ENCODE measurements at regions not wholly inside any gene's neighbourhood (a gene's known extent, or its start where the extent isn't known, plus 50 kb on each side); places are given as distances from the start of the nearest gene placed in this dataset.
A peak's percentile ranks its signal among the peaks of the same experiment; 100 is the strongest.

DNA sequence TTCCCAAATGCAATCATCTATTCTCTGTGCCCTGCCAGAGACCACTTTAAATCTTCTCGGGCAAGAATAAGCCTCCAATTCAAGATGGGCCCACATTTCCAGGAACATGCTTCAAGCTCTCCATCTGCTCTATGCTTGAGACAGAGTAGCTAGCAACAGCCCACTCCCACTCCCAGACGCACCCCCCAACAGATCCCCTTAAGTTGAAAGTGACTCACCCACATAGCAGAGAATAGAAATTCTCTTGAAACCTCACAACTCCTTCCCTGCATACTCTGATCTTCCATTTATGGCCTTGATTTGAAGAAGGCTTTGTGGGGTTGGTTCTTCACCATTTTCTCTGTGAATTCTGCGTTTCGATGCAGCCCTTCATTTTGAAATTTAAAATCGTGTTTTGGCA, 604.0 kb downstream of the INHBA start:
- DNase-seq (ENCODE audit: low spot score): no peak

DNA sequence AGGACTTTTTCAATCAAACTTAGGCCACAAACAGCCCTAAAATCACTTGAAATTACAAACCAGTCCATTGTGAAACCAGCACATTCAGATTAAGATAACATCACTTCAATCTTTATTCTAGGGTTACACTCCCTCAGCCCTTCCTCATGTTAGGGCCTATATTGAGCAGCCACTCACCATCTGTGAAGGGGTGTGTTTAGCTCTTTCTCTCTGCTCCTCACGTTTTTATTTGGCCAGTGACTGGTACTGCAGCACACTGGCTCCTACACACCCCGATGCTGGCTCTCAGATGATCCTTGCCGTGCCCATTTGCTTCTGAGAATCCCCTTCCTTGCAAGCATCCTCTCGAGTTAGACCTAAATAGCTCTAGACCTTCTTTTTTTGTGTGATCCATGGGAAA, 604.5 kb downstream of the INHBA start:
- DNase-seq (ENCODE audit: low spot score): no peak

DNA sequence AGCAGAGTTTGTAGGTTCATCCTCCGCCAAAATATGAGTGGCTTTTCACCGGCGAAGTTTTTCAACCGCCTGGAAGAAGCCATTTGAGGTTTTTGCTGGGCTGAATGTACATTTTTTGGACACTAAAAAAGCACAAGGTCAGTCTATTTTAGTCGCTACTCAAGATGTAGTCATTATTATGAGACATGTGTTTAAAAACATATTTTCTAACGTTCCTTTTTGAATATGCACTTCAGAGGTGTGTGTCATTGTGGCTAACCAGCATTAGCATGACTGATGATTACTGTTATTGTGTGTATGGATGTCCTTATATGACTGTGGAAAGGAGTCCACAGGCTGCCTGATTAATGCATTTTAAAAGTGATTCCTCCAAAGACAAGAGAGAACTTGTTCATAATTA, 605.4 kb downstream of the INHBA start:
- no peak for DNase-seq (ENCODE audit: low spot score)

DNA sequence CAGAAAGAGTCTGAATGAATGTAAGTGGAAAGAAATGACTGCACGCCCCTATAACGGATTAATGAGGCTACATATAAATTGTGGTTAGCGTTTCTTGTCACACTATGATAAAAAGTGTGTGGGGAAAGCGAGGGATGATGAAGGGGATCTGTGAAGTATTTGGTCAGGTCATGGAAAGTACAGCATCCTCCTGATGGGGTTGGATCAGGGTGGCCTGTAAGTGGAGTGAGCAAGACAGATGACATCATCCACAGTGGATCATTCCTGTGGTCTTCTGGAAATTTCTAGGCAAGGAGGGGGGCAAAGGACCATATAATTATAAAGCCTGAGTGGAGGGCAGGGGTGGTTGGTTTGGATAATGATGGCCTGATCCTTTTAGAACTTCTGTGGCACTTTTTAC, 606.0 kb downstream of the INHBA start:
- peak; percentile 76 for DNase-seq (ENCODE audit: low spot score)

DNA sequence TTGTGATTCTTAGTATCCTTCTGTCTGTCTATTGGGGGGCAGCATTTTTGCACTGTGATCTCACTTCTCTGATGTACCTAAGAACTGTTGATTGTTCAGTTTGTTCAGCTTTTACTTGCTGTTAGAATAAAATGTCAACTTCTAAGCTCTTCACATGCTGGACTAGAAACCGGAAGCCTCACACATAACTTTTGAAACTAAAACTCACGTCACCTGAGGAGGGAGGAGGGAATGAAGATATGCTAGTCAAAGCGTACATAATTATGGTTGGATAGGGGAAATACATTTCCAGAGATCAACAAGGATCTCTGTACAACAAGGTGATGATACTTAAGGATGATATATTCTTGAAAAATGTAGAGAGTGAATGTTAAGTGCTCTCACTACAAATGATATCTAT, 609.7 kb downstream of the INHBA start:
- DNase-seq (ENCODE audit: low spot score): no peak

DNA sequence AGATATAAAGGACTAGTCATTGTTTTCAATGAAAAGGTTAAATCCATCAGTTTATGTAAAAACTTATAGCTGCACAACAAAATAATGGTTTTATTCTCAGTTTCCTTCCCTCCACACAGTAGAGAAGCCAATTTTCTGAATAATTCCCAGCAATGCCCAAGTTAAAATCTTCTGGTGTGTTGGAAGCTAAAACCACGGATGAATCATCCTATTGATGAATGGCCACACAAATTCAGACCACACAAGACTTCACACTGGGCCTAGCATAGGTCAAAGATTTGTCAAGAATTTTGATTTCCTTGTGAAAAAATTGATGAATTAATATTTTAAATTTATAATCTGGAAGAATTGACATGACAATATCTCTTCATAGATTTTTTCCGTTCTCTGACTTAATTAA, 617.6 kb downstream of the INHBA start:
- DNase-seq (ENCODE audit: low spot score): peak; percentile 42

DNA sequence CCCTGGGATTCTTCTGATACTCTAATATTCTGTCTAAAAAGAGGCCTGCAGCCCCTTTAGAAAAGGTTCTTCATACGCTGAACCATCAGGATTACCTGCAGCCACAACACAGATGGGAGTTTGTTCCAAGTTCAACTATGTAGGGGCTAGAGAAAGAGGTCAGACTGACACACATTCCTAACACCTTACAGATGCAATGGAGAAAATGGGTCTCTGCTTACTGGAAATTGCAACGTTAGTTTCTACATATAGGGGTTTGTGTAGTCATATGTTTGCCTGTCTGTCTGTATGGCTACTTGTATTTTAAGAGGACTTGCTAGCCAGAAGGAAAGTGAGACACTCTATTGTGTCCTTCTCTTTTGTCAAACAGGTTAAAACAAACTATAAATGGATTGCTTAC, 618.5 kb downstream of the INHBA start:
- no peak for DNase-seq (ENCODE audit: low spot score)

DNA sequence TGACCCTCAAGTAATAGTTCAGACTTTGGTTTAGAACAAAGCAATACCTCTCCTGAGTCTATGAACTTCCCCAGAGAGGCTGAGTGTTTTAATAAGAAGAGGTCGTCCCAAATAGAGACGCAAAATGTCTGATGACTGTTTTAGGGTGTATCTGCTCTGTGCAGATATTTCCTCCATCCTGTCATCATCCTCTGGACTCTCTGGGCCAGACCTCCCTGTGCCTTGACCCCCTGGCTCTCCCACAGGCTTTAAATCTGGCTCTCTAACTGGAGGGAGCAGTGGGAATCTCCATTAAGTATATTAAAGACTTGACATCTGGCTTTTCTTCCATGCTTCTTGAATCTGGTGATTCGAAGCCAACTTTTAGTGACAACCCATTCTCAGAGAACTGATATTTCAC, 633.3 kb downstream of the INHBA start:
- DNase-seq (ENCODE audit: low spot score): no peak

DNA sequence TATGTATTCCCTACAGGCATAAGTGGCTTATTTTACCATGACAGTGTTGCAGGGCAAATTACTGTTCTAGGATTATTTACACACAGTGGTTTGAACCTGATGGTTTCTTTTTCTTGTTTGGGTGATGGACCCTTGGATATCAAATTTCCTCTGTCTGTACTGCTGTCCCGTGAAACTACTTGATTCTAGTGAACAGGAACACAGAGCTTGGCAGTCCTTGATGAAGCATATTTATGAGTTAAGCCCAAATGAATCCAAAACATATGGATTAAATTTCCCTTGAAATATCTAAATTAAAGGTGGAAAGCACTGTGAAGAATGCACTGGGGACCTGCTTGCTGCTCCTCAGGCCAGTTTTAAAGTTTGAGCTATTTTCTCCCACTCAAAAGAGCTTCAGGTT, 635.3 kb downstream of the INHBA start:
- no peak for DNase-seq (ENCODE audit: low spot score)

DNA sequence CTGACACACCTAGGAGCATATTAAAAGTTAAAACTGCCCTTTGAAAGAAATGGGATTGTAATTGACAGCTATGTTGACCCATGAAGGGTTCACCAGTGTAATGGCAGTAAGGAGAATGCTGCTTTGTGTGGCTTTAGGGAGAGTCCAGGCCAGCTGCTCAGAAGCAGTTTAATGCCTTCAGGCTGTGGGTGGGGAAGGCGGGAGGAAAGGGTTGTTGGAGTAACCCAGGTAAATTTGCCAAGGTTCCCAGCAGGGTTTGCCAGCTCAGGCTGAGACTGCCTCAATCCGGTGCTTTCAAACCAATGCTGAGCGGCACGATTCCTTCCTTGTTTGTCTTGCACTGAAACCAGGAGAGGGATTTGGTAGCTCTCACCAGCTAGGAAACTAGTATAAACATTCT, 637.2 kb downstream of the INHBA start:
- no peak for DNase-seq (ENCODE audit: low spot score)

DNA sequence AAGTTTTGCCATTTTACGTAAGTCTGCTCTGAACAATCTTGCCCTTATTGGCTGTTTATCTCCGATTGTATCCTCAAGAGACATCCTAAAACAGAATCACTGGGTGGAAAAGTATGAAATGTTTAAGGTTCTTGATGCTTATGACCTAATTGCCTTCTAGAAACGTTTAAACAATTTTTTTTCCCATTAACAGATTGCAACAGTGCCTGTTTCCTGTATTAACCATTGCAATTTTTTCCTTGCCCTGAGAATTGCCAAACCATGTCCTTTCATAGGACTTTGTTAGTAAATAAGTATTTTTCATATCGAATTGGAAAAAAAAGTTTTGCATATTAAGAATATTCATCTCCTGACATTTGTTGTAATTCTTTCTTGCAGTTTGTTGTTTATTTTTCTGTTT, 639.8 kb downstream of the INHBA start:
- DNase-seq (ENCODE audit: low spot score): no peak

DNA sequence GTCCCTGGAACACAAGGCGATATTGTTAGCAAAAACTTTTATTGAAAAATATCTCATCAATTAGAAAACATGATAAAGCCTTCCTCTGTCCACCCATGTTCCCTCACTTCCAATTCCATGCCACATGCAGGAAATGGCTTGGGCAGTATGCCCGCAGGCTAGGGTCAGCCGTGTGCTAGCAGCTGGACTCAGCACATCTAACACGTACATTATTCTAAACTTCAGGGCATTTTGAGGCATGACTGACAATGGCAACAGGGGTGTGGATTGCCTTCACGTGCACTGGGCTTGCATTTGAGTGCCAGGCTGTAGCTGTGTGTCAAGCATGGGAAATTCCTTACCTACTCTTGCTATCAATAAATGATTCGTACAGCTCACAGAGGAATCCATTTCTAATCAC, 642.1 kb downstream of the INHBA start:
- DNase-seq (ENCODE audit: low spot score): no peak

DNA sequence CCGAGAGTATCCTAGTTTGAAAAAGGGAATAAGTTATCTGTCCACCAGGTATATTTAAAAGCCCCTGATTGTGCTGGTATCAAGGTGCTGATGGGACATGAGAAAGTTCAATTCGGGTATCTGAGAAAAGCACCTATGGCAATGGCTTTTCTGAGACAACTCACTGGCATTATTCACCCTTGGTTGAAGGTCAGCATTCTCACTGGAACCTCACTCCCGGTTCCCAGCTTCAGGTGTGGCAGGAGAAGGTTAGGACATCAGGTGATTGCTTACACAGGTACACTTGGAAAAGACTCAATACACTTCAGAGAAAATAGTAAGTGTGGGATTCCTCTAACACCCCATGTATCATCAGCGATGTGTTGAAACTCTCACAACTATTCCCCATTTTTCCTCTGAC, 643.1 kb downstream of the INHBA start:
- no peak for DNase-seq (ENCODE audit: low spot score)

DNA sequence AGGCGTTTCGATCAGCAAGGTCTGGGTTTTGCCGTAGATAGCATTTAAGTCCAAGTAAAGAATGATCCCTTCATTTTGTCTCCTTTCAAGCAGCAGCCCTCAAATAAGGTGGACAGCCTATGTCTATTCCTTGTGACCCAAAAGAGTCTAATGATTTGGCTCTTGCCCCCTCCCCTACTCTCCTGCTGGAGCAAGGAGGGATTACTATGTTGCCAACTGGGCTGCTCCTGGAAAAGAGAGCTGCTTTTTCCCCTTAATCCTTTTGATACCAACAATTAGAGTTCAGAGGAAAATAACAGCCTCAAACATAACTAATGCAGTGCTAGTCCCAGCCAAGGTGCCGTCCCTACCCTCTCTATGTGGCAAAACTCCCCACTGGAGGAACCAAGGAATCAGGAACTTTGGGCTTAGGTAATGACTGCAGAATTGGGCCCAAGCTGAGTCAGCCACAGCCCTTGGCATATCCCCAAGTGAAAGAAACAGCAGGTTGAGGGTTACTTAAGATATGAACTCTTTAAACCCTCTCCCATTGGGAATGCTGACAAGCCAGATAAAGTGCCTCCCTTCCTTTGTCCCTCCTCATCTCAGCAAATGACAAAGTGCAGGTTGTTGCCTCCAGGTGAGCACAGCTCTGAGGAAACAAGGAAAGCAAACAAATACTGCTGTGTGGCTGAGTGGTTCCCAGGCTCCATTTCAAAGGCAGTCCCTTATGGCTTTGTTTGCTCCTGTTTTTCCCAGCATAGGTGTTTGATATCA, 643.7 kb downstream of the INHBA start:
- DNase-seq (ENCODE audit: low spot score): no peak

DNA sequence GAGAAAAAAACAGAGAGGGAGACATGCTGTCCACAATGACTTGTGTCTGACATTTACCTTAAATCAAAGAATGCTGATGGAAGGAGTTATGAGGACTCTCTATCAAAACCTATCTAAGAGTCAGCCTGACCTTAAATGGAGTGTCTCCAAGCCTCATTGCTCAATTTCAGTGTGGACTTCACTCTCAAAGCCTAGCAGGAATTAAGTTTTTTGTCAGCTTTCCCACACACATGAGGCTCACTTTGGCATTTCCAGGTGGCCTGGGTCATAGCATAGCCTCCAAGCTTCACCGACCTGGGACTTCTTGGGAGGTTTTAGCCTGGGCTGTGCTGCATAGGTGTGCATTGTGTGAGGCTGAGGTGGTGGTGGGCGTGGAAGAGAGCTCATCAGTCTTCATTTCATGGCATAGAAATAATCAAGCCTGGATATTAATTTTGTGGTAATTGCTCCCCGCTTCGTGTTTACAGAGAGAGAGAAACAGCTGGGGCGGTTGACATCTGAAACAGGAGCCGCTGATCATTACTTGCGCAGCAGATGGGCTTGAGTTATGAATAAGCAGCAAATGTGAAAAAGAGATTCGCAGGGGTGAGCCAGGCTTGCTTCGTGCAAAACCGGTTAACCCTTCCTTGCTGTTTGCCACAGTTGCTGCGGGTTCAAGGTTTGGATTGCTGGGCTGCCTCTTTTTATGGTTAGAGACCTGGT, 647.8 kb downstream of the INHBA start:
- DNase-seq (ENCODE audit: low spot score): no peak

DNA sequence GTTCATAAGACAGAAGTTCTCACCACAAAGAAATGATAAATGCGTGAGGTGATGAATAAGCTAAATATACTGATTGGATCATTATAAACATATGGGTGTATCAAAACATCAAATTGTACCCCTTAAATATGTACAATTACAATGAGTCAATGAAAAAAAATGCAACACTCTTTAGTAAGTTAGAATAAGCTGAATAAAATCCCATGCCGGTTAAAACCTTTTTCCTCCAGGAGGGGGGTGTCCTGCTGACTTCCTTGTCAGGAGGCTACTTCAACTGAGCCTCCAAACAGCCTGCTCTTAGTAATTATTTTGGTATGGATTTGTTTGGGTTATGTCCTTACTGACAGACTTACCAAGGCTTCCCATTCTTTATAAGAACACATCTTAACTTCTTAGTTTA, 649.1 kb downstream of the INHBA start:
- no peak for DNase-seq (ENCODE audit: low spot score)

DNA sequence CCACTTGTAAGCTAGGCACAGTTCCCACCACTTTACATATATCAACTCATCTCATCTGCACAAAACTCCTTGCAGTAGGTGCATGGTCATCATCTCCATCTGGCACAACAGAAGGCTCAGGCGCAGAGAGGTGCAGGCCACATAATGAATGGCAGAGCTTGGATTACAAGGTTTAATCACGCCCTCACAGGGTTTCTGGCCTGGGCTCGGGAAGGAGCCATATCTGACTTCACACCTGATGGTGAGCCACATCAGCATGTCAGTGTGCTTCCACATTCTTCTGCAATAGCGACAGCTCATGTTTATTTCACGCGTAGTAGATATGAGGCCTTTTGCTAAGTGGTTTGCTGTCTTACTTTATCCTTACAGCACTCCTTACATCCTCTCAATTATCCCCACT, 650.2 kb downstream of the INHBA start:
- DNase-seq (ENCODE audit: low spot score): no peak

DNA sequence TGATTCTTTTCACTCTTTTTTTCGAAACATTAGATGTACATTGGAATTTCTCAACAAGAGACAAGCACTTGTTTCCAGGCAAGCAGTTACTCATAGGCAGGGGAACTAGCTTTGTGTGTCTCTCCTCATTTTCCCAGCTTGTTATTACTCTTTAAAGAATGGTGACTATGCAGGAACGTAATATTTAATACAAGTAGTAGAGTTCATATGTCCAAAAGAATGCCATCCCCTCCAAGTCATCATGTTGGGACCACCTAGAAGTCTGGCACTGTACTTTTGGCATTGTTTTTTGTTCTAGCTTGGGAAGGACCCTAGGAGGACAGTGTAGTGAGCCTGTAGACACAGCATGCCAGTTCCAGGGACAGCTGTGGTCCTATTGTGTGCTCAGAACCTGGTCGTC, 650.7 kb downstream of the INHBA start:
- no peak for DNase-seq (ENCODE audit: low spot score)

DNA sequence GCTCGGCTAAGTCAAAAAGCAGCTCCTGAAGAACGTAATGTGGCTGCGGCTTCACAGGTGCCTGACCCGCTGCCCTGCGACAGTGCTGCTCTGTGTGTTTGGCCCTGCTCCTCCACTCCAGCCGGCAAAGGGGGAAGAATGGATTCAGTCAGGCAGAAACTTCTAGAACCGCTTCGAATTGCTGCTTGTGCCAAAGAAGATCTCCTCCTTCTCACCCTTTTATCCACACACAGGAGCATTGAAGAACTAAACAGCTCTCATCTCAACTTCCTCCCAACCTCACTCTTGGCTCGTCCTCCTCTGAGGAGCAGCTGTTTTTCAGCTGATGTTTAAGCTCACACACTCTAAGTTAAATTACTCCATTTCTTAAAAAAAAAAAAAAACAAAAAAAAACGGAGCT, 651.4 kb downstream of the INHBA start:
- DNase-seq (ENCODE audit: low spot score): no peak

DNA sequence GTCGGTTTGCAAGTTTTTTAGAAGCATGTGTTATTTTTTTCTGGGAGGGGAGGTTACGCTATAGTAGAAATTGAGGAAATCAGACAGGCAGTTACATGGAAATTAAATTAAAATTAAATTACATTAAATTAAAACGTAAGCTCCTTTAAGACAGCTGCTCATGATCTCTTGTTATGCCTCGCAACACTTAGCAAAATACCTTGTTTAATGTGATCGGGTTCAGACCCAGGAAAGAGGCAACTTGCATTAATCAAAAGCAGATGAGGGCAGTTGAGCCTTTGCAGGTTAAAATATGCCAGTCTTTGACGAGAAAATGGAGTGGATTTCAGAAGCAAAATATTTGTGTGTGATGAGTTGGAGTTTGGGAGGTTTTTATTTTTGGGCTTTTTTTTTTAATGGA, 651.8 kb downstream of the INHBA start:
- no peak for DNase-seq (ENCODE audit: low spot score)

DNA sequence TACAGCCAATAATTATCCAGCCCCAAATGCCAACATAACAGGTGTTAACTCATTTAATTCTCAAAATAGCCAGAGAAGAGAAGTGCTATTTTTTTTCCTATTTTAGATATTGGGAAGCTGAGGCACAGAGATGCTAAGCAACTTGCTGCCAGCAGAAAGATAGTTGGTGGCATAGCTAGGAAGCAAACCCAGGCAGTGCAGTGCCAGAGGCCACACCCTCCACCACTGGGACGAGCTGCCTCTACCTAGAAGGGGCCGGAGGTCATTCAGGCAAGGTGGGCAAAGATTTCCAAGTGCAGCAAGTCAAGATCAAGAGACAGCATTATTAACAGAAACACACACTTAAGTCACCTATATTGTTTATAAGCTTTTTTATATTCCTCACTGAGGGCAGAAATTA, 654.1 kb downstream of the INHBA start:
- no peak for DNase-seq (ENCODE audit: low spot score)

DNA sequence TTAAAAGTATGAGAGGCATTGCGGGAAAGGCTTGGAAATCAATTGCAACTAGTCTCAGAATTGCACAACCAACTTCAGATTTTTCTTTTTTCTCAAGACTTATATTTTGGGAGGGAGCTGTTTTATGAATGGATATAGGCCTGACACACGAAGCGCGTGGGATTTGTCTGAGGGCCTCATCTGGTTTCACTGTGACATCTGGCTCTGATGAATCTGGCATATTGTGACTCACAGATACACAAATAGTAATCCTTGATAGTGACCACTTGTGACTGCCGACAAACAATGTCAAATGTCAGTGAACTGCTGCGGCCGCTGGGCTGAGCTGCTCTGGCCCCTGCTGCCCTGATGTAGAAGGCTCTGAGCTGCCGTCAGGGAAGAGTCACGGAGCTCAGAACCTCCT, 655.1 kb downstream of the INHBA start:
- no peak for DNase-seq (ENCODE audit: low spot score)

DNA sequence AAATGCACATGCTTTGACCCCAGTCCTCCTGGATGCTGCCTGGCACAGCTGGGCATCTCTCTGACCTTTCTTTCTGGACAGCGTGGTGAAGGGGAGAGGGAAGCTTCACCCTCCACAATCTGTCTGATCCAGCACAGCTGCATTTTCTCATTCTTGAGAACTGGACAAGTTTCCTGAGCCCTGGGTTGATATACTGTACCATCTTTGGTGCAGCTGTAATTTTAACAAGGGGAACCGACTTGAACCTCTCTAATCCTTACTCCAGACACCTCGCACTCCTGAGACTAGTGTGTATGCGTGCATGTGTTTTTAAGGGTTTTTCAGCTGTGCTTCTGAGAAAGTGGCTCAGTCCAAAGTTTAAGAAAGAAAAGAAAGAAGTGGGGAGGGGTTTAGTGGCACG, 655.7 kb downstream of the INHBA start:
- DNase-seq (ENCODE audit: low spot score): no peak

DNA sequence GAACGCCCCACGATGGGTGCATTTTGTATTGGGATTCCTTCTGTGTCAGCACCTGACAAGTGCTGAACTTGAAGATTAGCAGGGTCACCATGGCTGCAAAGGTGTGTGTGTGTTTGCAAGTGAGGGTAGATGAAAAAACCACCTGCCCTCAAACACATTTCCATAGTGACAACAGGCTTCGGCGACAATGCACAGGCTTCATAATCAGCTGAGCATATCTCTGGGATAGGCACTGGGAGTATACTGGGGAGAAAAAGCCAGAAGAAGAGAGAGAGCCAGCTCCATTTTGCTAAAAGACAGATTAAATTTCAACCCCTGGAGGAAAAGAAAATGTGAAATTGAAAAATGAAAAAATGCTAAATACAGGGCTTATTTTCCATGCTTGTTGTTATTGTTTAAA, 656.1 kb downstream of the INHBA start:
- DNase-seq (ENCODE audit: low spot score): no peak
